ENCODE measurements at regions not wholly inside any gene's neighbourhood (a gene's known extent, or its start where the extent isn't known, plus 50 kb on each side); places are given as distances from the start of the nearest gene placed in this dataset.
A peak's percentile ranks its signal among the peaks of the same experiment; 100 is the strongest.

DNA sequence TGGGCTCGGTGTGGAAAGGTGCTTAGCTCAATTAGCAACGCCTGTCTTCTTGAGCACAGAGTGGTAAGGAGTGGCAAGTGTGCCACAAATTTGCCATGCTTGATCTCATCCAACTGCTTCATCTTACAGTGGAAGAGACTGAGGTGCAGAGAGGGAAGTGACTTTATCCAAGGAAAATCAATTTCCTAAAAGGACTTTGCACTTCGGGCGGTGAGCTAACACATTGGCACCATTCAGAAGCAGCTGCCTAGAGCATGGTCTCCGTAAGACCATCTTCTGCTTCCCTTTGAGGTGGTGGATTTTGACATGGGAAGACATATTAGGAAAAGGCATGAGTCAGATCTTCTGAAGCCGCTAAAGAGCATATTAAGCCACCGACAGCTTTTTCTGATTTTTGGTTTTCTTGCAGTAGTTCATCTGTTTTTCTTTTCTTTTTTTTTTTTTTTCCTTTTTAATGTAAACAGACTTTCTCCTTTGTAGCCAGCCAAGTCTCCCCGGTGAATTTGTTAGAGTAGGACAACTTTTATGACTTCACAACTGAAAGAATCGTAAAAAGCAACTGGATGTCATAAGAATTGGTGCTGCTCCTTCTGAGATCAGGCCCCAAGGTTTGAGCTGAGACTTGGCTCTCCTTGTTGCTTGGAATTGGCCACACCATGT, 273.2 kb downstream of the CDC5L start:
- DNase-seq: no peak

DNA sequence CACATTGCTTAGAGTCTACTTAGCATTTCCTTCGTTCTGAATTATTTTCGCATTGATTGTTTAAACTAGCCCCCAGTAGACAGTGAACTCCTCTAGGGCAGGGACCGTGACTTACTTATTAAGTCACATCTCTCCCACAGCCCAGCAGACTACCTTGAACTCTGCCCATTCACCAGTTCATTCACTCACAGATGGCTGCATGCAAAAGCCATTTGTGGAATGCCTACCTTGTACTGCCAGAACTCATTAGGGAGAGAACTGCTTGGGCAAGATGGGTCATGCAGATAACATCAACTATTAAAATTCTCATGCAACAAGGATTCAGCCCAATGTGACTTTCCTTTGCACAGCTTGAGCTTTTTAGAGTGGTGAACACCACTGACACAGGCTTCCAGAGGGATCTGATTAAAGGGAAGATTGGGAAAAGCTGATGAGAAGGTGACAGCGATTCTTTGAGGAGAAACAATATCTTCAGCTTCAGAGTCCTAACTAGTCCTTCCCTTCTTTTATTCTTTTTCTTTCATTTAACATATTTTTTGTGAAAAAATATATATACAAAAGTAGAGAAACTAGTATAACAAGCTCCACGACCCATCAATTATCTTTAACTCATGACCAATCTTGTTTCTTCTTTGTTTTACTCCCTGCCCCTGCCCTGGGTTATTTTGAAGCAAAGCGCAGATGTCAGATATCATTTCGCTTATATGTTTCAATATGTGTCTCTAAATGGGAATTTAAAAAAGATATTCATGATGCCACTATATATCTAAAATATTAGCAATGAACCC, 273.9 kb downstream of the CDC5L start:
- DNase-seq: no peak

DNA sequence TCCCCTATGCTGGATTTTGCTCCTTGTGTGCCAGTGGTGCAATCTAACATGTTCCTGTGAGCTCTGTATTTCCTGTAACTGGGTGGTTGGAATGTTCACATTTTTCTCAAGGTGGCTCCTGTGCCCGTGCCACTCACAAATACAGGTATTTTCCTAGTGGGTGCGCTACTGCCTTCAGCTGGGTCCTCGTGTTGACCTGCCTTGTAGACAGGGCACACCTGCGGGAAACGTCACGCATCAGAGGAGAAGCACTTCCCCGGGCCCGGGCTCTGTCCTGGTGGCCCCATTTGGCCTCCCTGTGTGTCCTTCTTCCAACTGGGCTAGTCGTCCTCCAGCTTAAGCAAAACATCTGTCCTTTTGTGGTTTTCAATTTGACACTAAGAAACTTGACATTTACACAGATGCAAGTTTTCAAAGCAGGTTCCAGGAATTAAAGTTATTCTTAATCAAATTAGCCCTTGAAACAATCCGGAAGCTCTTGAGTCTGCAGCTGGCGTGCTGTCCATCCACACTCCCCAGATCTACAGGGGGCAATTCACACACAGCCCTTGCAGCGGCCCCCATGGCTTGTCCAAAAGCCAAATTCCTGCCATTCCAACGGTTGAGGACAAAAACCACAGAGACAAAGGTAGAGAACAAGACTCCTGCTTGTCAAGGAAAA, 275.1 kb downstream of the CDC5L start:
- no peak for DNase-seq

DNA sequence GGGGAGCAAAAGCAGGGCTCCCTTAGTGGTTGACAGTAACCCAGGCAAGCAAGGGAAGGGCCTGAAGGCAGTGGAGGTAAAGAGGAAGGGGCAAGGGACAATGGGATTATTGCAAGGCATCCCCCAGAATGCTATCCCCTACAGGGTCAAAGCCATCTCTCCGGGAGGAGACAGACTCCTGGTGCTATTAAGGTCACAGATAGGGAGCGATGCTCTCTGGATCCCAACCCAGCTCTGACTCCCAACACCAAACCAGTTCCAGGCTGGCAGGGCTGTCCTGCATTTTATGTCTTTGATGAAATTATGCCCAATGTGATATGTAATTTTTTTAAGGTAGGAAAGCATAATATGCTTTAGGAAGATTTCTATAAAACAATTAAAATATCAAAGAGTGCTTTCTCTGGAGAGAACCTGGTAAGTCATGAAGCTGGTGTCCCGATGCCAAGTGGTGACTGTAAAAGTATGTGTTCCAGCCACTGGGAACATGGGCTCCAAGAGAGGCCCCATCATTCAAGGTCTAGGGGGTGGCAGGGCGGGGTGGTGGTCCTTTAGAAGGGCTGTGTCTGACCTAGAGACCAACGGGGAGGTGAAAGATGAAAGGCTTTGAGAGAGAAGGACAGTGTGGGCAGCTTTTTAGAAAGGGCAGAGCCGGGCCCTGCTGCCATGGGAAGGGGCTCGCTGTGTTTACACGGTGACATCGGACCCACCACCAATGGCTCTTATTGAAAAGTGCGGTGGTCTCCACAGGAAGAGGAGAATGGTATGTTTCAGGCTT, 276.5 kb downstream of the CDC5L start:
- no peak for DNase-seq

DNA sequence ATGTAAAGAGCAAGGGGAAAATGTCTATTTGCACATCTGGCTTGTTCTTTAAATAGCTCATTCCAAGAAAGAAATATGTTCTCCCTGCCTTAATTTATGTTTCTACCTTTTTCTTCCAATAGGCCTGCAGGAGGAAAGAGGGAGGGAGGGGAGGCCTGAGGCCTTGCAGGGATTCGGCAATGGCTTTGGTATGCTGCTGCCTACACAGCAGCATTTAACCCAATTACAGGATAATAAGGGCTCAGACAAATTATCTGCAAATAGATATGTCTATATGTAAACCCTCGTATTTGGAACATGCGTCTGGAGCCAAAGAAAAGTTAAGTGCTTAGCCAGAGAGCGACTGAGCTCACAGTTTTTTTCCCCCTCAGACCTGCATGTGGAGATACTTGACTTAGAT, 277.2 kb downstream of the CDC5L start:
- DNase-seq: no peak

DNA sequence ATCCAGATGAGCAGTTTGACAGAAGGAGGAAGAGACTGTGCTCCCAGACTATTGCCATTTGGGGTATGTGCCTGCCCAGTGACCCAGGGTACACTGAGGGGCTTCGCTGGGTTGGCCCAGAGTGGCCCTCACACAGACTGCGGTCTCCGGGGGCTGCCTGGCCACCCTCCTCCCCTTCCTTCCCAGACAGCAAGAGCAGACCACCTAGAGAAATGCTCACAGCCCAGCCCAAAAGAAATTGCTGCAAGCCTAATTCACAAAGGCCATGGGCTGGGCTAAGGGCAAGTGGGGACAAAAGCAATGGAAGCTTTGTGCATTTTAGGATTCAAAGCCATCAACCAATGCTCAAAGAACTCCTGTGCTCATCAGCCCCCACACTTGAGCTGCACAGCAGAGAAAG, 277.6 kb downstream of the CDC5L start:
- DNase-seq: no peak

DNA sequence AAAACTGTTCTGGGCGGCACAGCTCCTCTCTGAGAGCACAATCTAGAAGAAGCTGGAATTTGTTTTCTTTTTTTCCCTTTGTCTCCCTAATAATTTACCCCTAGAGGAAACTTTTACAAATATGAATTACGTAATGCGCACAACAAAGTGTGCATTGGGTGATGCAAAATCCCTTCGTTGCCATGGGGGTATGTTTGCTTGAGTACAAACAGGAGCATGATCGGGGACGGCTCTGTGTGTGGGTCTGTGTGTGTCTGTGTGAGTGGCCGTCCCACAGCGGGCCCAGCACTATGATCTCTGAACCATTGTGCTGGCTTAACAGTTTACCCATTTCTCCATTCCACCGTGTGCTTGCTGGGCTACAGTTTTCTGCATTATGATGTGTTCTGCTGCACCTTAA, 278.2 kb downstream of the CDC5L start:
- no peak for DNase-seq

DNA sequence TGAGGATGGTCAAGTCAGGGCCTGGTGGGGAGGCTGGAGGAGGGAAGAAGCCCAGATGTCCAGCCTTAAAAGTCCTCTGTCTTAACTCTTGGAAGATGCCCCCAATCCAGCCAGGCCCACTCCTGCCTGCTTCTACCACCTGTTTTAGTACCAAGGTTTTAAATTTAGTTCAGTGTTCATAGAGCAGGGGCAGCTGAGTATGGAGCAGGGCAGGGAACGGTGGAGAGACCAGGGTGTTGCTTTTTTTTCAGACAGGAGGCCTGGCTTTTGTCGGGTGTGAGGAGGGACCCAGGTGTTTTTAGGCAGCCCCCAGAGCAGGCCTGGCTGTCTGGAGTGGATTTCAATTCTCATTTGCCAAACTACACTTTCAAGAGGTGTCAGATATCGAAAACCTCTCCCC, 278.8 kb downstream of the CDC5L start:
- DNase-seq: no peak

DNA sequence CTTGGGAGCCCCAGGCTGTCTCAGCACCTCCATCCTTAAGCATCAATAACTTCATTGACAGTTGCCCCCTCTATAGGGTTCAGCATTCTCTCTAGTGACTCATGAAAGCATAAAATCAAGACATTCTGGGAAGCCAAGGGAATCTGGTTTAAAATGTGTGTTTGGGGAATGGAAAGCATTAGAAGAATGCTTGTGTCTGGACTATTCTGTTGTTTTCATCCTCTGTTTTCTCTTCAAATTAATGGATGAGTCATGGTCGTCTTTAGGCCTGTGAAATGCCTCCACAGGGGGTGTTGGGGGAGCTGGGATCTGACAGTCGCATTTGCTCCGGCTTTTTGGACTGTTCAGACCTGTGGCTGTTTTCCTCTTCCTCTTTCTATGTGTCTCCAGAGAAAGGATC, 279.7 kb downstream of the CDC5L start:
- DNase-seq: no peak

DNA sequence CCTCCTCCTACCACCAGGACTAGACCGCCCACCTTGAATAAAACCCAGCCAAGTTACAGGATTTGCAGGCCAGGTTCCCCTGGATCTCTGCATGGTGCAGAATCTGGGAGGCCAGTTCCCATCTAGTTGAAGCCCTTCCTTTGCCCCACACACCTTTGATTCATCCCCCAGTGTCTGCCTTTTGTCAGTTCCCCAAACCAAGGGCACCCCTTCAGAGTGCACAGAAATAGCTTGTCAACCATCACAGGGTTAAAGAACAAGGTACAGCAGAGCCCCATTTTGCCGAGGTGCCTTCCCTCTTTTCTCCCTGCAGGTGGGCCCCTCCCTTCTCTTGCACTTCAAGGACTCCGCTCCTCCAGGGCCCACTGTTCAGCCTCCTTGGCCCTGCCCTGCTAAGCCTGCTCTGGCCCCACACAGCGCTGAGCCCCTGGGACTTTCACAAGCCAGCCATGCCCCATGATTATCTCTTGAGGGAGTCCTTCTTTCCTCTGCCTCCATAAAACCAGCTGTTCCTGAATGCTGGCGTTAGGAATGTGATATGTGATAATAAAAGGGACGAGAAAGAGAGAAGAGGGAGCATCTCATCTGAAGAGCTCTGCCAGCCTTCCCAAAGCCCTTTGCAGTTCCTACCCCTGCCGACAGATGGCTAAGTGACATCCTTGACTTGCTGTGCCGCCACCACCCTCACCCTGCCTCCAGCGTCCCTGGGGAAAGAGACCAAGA, 280.3 kb downstream of the CDC5L start:
- peak in 1 of 56 donors; percentile 7 for DNase-seq

DNA sequence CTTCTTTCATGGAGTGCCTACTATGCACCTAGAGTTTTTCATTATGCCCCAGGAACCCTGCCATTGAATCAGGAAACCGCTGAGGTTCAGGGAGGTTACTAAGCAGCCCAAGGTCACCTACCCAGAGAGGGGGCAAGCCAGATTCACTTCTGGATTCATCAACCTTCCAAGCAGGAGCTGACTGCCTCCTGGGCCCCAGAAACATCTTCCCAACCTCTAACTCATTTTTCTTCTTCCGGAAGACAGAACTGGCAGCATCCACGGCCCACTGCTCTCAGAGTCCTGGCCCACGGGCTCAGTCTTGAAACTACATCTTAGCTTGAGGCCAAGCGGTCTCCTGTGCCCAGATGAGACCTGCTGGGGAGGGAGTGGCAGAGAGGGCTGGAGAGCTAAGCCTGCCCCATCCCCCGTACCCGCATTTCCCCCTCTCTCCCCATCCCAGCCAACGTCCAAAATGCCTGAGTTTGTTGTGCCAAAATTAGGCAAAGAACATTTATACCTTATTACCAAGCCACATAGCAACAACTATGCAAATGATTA, 281.0 kb downstream of the CDC5L start:
- DNase-seq: no peak

DNA sequence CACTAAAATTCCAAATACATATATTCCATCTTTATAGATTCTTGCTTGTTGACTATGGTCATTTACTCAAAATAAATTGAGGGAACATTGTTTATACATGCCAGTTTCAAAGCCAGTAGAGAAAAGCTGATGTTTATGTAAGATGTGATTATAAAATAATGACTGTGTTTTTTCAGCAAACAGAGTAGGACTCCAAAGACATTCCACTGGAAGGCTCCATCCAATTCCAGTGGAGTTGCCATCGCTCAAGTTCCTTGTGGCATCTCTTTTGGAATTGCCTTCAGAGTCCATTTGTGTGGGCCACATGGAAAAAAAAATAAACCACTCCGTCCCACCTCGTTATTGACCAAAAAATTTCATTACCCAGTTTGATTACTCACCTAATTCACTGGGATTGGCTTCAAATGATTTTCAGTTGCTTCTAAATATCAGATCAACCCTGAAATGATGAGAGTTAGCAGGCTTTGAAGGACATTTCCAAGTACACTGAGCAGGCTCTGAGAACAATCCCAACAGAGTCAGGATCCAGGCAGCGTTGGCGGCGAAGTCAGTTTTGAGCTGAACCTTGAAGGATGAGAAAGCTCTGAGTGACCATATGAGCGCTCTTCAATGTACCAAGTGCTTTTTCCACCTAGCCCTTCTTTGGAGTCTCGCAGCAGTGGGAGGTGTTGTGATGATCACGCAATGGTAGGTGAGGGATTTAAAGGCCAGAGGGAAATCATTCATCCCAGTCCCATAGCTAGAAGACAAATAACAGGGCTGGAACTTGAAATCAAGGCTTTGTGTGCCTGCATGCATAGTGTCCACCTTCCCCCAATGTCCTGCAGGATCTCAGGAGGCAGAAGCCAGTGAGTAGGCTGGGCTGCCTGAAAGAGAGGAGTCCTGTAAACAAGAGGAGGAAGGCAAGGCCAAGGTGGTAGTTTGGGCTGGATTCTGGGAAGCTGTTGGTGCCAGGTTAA, 281.7 kb downstream of the CDC5L start:
- DNase-seq: no peak

DNA sequence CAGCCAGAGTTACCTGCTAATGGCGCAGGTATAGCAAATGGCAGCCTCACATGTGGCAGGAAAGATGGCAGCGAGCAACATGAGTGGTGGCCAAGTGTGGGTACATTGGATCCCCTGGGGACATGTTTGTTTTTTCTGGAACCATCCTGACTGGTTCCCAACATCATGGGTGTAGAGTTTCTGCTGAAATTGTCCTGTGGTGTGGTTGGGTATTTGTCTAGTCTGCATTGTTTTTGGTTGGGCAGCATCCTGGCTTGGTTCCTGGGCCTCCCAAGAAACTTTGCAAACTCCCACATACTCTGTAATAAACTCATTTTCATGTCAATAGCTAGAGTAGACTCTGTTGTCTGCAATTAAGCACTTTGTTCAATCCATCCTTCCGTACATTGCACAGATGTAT, 282.6 kb downstream of the CDC5L start:
- DNase-seq: no peak

DNA sequence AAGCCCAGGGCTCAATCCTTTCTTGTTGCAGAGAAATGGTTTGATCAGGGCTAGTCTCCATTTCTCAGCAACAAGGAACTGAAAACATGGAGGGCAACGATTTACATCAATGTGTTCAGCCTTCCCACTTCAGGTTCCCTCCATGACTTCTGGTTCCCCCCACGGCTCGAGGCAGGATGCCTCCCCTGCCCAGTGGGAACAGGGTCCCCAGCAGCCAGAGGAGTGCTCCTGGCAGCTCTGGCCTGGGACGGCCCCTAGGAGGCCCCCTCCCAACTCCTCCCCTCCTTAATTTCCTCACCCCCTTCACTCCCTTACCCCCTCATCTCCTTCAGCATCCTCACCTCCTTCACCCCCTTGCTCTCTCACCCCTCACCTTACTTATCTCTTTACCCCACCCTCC, 283.8 kb downstream of the CDC5L start:
- DNase-seq: no peak

DNA sequence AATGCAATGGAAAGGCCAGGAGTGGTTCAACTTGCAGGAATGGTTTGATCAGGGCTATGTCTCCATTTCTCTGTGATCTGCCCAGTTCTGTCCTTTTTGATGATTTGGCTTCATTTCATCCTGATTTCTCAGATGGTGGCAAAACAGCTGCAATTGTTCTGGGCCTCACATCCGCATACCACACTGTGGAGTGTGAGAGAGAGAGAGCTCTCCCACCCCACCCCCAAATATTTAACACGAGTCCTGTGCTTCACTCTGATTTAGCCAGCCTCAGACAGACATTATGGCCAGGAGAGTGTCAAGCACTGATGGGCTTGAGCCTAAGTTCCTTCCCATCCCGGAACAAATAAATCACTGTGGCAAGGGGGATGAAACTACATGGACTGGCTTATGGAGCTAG, 284.6 kb downstream of the CDC5L start:
- DNase-seq: no peak

DNA sequence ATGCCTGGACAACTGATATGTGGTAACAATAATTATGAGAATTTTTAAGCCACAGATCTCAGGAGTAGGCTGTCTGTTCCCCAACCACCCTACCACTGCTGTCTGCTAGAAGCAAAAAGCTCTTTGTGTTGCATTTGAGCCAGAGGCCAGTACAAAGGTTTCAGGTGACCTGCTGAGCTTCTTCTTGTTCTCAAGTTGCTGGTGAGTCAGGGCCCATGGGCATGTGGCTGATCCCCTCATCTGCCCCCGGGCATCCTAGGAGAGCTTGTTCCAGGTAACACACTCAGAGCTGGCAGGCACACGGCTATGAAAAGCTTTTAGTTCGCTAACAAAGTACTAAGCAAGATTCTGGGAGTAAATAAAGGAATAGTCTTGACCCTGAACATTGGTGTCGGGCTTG, 285.3 kb downstream of the CDC5L start:
- no peak for DNase-seq

DNA sequence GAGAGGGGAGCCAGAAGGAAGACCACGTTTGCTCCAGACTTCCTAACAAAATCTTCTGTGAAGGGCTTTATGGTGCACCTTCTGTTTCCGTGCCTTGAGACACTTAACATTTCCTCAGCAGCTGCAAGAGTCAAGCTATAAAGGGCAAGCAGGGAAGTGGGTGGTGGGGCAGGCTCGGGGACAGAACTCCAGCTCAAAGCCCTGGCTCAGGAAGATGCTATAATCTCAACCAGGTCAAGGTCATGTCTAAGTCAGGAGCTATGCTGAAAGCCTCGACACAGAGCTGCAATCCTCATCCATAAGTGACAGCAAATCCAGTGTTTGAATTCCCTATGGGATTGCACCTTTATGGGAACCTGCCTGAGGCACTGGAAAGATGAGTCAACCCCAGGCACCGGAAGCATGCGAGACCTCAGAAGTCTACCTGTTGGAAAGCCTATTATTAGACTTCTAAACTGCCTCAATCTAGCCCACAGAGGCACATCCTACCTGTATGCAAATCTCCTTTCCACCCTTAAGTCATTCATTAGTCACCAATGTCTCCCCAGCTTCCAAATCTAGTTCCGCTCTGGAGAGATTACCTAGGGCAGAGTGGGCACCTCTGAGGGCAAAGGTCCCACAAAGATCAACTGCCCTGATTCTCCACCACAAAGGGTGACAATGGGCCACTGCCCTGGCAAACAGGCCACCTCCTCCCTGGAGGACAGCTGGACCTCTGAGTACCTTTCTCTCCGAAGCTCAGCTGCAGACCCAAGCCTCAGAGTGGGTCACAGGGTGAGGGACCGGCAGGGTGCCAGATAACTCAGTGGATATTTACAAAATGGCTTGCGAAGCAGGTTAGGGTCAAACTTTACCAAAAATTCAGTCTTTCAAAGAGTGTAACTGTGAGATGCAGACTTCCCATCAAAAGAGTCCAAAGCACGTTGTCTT, 287.0 kb downstream of the CDC5L start:
- no peak for DNase-seq

DNA sequence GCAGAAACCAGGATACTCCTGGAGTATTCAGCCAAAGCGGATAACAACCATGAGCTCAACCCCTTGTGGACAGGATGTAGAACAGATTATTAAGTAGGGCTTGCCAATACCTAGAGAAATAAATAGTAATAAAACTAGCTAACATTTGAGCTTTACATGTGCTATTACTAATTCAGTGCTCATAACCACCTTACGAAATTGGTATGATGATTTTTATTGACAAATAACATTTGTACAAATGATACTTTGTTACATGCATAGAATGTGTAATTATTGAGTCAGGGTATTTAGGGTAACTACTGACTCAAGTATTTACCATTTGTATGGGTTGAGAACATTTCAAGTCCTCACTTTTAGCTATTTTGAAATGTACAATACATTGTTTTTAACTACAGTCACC, 287.9 kb downstream of the CDC5L start:
- DNase-seq: no peak

Data from amygdala (tissue), 56 donors.